Tibial artery (tissue), 4 donors: ENCODE measurements at regions not wholly inside any gene's neighbourhood (a gene's known extent, or its start where the extent isn't known, plus 50 kb on each side); places are given as distances from the start of the nearest gene placed in this dataset.
A peak's percentile ranks its signal among the peaks of the same experiment; 100 is the strongest.

Experiments used
- DNase-seq, 2 donors: peaks; one replicate each; pipeline ENCODE4 v3.0.0-alpha.2; 2019
- H3K27ac ChIP-seq, 2 donors: fragments of 200-600 bp; sonication (generic) in 1 of 2; 1 replicate in 1 of 2; 2 replicates in 1 of 2; pipeline ENCODE4 v1.5.1; 2018 to 2019; ENCODE audit warnings: mild to moderate bottlenecking in 1 of 2
- H3K27me3 ChIP-seq, 2 donors: fragments of 200-600 bp; sonication (generic) in 1 of 2; one replicate each; pipeline versions ENCODE4 v1.5.1 to v1.6.0; 2016 to 2019
- H3K36me3 ChIP-seq, 3 donors: fragments of 200-600 bp; sonication (generic) in 2 of 3; one replicate each; pipeline ENCODE4 v1.5.1; 2016 to 2019; ENCODE audit warnings: mild to moderate bottlenecking in 2 of 3
- H3K4me1 ChIP-seq, 4 donors: fragments of 200-600 bp; sonication (generic) in 2 of 4; 1 replicate in 3 of 4; 2 replicates in 1 of 4; pipeline ENCODE4 v1.5.1; 2016 to 2019
- H3K4me3 ChIP-seq, 2 donors: fragments of 200-600 bp; sonication (generic) in 1 of 2; 1 replicate in 1 of 2; 2 replicates in 1 of 2; pipeline ENCODE4 v1.5.1; 2018 to 2019; ENCODE audit warnings: mild to moderate bottlenecking in 2 of 2
- H3K9me3 ChIP-seq, 3 donors: fragments of 200-600 bp; sonication (generic) in 1 of 3; one replicate each; pipeline ENCODE4 v1.5.1; 2016 to 2019
- CTCF ChIP-seq, 2 experiments: fragments of 200-600 bp in 1 of 2; fragments of 450-650 bp in 1 of 2; IDR thresholded peaks; one replicate each; pipeline ENCODE4 v1.5.1; 2017 to 2019; ENCODE audit warnings: antibody characterized with exemption in 2 of 2, mild to moderate bottlenecking in 1 of 2, moderate library complexity in 1 of 2
- intact Hi-C: fragments of 100-400 bp; cut with DNase I; formaldehyde crosslinking; loops from one replicate; pipeline ENCODE4 v1.15.0; 2023; ENCODE audit warnings: low total_unique reads

DNA sequence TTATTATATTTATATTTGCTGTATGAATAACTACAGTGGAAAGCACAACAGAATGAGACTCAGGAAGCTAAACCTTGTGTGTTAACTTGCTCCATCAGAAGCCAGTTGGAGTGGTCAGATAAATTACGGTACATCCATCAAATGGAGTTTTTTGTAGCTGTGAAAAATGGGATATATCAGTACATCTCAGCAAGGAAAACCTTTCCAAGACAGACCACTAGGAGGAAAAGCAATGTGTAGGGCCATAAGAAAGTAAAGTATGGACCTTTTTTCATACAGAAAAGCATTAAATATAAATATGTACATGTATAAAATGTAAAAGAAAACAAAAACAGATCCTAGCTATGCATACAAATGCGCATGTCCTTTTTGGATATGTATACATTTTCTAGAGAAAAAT lies 403.8 kb upstream of the CDH11 start:
- no peak overlapping the region for H3K27ac ChIP-seq
- DNase-seq = no peak
- H3K9me3 ChIP-seq = no peaks in the 10 kb centered on the region
- no peaks in the 10 kb centered on the region for H3K27me3 ChIP-seq
- no peak for TF ChIP-seq CTCF (IDR thresholded peaks at IDR 0.05)
- intact Hi-C loops = no loop called here
- no peaks in the 10 kb centered on the region for H3K36me3 ChIP-seq
- H3K4me3 ChIP-seq = no peak overlapping the region
- H3K4me1 ChIP-seq = peaks cover 0 to 17% (median 12%) of the 10 kb centered on the region in 4 donors

- Histone ChIP-seq H3K36me3 (no peaks in the 10 kb centered on the region), H3K27ac (no peak overlapping the region), H3K27me3 (no peaks in the 10 kb centered on the region), H3K4me1 (peaks cover 0 to 24% (median 16%) of the 10 kb centered on the region in 4 donors), H3K4me3 (no peak overlapping the region), H3K9me3 (no peaks in the 10 kb centered on the region)
- intact Hi-C loops = no loop called here
- TF ChIP-seq CTCF (IDR thresholded peaks at IDR 0.05) = no peak
- no peak for DNase-seq
Measured at GRCh38 chr16:65524997-65525396, 403.1 kb upstream of the CDH11 start.

- no peak overlapping the region for H3K27ac ChIP-seq
- H3K4me3 ChIP-seq = no peak overlapping the region
- H3K36me3 ChIP-seq = no peaks in the 10 kb centered on the region
- intact Hi-C loops = no loop called here
- peaks cover 0 to 29% (median 19%) of the 10 kb centered on the region in 4 donors for H3K4me1 ChIP-seq
- H3K9me3 ChIP-seq = no peaks in the 10 kb centered on the region
- no peak for TF ChIP-seq CTCF (IDR thresholded peaks at IDR 0.05)
- H3K27me3 ChIP-seq = no peaks in the 10 kb centered on the region
- DNase-seq = no peak
Measured at GRCh38 chr16:65524231-65524630, 402.4 kb upstream of the CDH11 start.

GRCh38 chr16:65523283-65523944 lies 401.6 kb upstream of the CDH11 start:
- Histone ChIP-seq H3K36me3 (no peaks in the 10 kb centered on the region), H3K27ac (no peak overlapping the region), H3K27me3 (no peaks in the 10 kb centered on the region), H3K4me1 (peaks cover 0 to 29% (median 19%) of the 10 kb centered on the region in 4 donors), H3K9me3 (no peaks in the 10 kb centered on the region), H3K4me3 (no peak overlapping the region)
- TF ChIP-seq CTCF (IDR thresholded peaks at IDR 0.05) = no peak
- DNase-seq = no peak
- intact Hi-C loops = no loop called here

- no peak for TF ChIP-seq CTCF (IDR thresholded peaks at IDR 0.05)
- no peaks in the 10 kb centered on the region for H3K36me3 ChIP-seq
- H3K27ac ChIP-seq = peak overlapping the region; percentile 14 to 57
Measured at GRCh38 chr16:65522412-65522811, 400.5 kb upstream of the CDH11 start.

More at GRCh38 chr16:65522412-65522811, 400.5 kb upstream of the CDH11 start:
- intact Hi-C loops = no loop called here
- H3K4me3 ChIP-seq = no peak overlapping the region
- H3K4me1 ChIP-seq = peaks cover 0 to 29% (median 19%) of the 10 kb centered on the region in 4 donors
- no peak for DNase-seq
- H3K9me3 ChIP-seq = no peaks in the 10 kb centered on the region
- H3K27me3 ChIP-seq = no peaks in the 10 kb centered on the region
